SK-N-SH treated with all-trans-retinoic acid at 6 μM for 48 hours (cell line): ENCODE measurements at regions not wholly inside any gene's neighbourhood (a gene's known extent, or its start where the extent isn't known, plus 50 kb on each side); places are given as distances from the start of the nearest gene placed in this dataset.

Source experiments
- ARNTL ChIP-seq: fragments of 450-650 bp; formaldehyde crosslinking; IDR thresholded peaks from 2 replicates; pipeline ENCODE4 v1.5.0; 2020; ENCODE audit warnings: low read depth, mild to moderate bottlenecking, moderate library complexity, borderline replicate concordance
- BACH2 ChIP-seq: fragments of 250-450 bp; sonication (Bioruptor Pico); IDR thresholded peaks from 2 replicates; pipeline ENCODE4 v1.9.0; 2021; ENCODE audit warnings: mild to moderate bottlenecking, borderline replicate concordance
- CSDC2 ChIP-seq: fragments of 250-450 bp; sonication (Bioruptor Pico); IDR thresholded peaks from 2 replicates; pipeline ENCODE4 v1.5.0; 2020; ENCODE audit warnings: mild to moderate bottlenecking, moderate library complexity
- ESRRG ChIP-seq: fragments of 250-450 bp; sonication (Bioruptor Pico); IDR thresholded peaks from 2 replicates; pipeline ENCODE4 v1.6.1; 2021; ENCODE audit warnings: mild to moderate bottlenecking
- OSR1 ChIP-seq: fragments of 250-450 bp; sonication (Bioruptor Pico); IDR thresholded peaks from 2 replicates; pipeline ENCODE4 v1.8.0; 2022; ENCODE audit warnings: moderate library complexity, mild to moderate bottlenecking, inconsistent platforms
- ZFP3 ChIP-seq: fragments of 250-450 bp; sonication (Bioruptor Pico); IDR thresholded peaks from 2 replicates; pipeline ENCODE4 v1.5.0; 2020; ENCODE audit warnings: mild to moderate bottlenecking, moderate library complexity
- ZNF70 ChIP-seq: fragments of 450-650 bp; formaldehyde crosslinking; IDR thresholded peaks from 2 replicates; pipeline ENCODE4 v1.5.0; 2020; ENCODE audit warnings: mild to moderate bottlenecking, moderate library complexity
- ZNF8 ChIP-seq: fragments of 450-650 bp; formaldehyde crosslinking; IDR thresholded peaks from 2 replicates; pipeline ENCODE4 v1.5.0; 2020; ENCODE audit warnings: mild to moderate bottlenecking, moderate library complexity
- TF ChIP-seq, protein P1 (sequence below): fragments of 250-450 bp; sonication (Bioruptor Pico); IDR thresholded peaks from 2 replicates; pipeline ENCODE4 v1.8.0; 2021; ENCODE audit warnings: low read depth, mild to moderate bottlenecking, moderate library complexity, borderline replicate concordance

- TF ChIP-seq ZFP3 (CRISPR knock-in tag) (no peak), ESRRG (no peak), BACH2 (CRISPR knock-in tag) (no peak), ZNF8 (CRISPR knock-in tag) (no peak), OSR1 (no peak), CSDC2 (CRISPR knock-in tag) (no peak), ZNF70 (CRISPR knock-in tag) (no peak), ARNTL (CRISPR knock-in tag) (no peak)
- TF ChIP-seq, protein P1, sequence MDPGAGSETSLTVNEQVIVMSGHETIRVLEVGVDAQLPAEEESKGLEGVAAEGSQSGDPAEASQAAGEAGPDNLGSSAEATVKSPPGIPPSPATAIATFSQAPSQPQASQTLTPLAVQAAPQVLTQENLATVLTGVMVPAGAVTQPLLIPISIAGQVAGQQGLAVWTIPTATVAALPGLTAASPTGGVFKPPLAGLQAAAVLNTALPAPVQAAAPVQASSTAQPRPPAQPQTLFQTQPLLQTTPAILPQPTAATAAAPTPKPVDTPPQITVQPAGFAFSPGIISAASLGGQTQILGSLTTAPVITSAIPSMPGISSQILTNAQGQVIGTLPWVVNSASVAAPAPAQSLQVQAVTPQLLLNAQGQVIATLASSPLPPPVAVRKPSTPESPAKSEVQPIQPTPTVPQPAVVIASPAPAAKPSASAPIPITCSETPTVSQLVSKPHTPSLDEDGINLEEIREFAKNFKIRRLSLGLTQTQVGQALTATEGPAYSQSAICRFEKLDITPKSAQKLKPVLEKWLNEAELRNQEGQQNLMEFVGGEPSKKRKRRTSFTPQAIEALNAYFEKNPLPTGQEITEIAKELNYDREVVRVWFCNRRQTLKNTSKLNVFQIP (CRISPR knock-in tag), result no peak
Observed at GRCh38 chr12:102622618-102623017, 142.3 kb upstream of the IGF1 start.
